LNCaP clone FGC (cell line): ENCODE measurements at regions not wholly inside any gene's neighbourhood (a gene's known extent, or its start where the extent isn't known, plus 50 kb on each side); places are given as distances from the start of the nearest gene placed in this dataset.

ENCODE experiments used
- DNase-seq: peaks from one replicate; pipeline ENCODE4 v3.0.0-alpha.2; 2011; ENCODE audit warnings: low read depth
- H3K4me3 ChIP-seq: 2 replicates; pipeline ENCODE4 v1.5.1; 2011; ENCODE audit warnings: mild to moderate bottlenecking, low read depth, low read length, control low read depth
- TF ChIP-seq, protein P1 (sequence below): IDR thresholded peaks from 2 replicates; pipeline ENCODE4 v1.5.1; 2012; ENCODE audit warnings: mild to moderate bottlenecking; ENCODE audit not compliant: control insufficient read depth, insufficient read depth; ENCODE audit errors: extremely low read depth

DNA sequence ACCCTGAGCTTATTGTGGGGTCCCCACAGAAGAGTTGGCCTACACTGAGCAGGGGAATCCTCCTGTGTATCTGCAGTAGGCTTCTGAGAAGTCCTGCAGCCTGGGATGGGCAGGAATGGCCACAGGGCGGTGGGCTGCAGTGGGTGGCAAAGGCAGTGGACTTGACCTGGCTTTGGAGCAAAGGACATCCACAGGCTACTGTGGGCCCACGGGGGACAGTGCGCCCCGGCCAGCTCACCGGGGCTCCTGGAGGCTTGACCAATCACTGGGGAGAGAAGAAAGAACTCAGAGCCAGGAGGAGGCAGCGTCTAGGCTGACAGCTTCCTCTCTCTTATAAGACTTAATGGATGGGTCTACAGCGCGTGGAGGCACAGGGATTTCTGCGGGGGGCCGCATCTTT, 488.8 kb upstream of the MGMT start:
- TF ChIP-seq, protein P1, sequence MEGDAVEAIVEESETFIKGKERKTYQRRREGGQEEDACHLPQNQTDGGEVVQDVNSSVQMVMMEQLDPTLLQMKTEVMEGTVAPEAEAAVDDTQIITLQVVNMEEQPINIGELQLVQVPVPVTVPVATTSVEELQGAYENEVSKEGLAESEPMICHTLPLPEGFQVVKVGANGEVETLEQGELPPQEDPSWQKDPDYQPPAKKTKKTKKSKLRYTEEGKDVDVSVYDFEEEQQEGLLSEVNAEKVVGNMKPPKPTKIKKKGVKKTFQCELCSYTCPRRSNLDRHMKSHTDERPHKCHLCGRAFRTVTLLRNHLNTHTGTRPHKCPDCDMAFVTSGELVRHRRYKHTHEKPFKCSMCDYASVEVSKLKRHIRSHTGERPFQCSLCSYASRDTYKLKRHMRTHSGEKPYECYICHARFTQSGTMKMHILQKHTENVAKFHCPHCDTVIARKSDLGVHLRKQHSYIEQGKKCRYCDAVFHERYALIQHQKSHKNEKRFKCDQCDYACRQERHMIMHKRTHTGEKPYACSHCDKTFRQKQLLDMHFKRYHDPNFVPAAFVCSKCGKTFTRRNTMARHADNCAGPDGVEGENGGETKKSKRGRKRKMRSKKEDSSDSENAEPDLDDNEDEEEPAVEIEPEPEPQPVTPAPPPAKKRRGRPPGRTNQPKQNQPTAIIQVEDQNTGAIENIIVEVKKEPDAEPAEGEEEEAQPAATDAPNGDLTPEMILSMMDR: no peak
- H3K4me3 ChIP-seq: no peak overlapping the region
- no peak for DNase-seq

DNA sequence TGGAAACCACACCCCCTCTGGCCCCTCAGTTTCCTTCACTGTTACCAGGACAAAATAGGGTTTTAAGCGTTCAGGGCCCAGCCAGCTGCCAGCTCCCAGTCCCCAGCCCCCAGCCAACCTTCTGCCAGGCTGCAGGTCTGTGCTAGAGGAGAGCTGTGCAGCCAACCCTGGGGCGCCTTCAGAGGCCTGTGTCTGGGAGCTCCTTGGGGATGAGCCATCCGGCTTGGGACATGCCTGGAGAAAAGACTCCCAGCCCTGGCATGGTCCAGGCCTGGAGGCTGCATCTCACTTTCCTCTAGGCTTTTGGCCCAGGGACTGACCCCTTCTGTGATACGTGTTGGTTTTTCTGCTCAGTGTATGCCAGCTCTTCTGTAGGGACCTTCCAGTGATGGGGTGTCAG, 487.6 kb upstream of the MGMT start:
- TF ChIP-seq, protein P1: no peak
- DNase-seq: no peak

DNA sequence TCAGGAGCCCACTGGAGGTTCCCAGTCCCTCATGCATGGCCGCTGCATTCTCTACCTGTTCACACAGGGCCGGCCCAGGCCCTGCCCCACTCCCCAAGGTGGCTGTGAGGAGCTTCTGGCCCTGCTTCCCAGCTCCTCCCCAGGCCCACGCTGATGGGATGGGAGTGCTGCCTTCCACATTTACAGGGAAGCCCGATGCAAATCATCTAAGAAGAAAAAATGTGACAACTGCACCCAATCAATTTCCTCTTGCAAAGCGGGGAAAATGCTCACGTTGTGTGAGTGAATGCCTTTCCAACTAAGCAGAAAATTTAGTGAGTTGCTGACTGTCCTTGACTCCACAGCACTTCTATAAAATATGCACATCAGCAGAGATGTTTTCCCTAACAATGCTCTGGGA, 485.8 kb upstream of the MGMT start:
- TF ChIP-seq, protein P1: no peak
- no peak overlapping the region for H3K4me3 ChIP-seq
- no peak for DNase-seq

More for the DNA sequence above, 487.6 kb upstream of the MGMT start:
- no peak overlapping the region for H3K4me3 ChIP-seq

DNA sequence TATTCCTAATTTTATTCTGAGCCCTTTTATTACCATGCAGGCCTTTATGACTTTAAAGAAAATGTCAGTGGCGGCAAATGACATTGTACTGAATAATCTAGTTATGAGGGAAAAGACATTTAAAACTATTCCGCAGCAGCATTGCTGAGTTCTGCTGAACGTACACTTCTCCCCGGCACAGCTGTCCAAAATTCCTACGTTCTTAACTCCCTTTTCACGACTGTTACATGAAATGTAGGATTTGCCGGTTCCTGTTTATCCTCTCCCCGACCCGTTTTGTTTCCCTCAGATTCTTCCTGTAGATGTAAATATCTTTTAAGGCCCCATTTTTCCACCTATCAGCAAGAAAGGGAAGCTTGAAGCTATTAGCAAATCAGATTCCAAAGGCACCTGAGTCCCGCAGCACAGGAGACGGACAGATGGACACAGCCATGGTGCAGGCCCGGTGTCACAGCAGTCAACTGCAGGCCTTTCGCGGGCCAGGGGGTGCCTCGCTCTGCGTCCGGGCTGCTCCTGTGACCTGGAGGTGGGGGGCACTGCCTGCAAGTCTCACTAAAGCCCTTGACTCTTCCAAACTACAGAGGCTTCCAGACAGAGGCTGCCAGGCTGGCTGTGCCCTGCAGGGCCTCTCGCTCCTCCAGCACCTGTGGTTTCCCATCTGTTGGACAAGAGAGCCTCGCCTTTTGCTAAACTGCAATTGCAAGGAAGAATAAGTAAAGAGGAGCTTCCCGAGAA, 485.0 kb upstream of the MGMT start:
- H3K4me3 ChIP-seq: no peak overlapping the region
- no peak for DNase-seq
- TF ChIP-seq, protein P1: no peak

- no peak overlapping the region for H3K4me3 ChIP-seq
- DNase-seq: no peak
- TF ChIP-seq, protein P1: no peak
Measured at GRCh38 chr10:128982616-128982915, 484.5 kb upstream of the MGMT start.

DNA sequence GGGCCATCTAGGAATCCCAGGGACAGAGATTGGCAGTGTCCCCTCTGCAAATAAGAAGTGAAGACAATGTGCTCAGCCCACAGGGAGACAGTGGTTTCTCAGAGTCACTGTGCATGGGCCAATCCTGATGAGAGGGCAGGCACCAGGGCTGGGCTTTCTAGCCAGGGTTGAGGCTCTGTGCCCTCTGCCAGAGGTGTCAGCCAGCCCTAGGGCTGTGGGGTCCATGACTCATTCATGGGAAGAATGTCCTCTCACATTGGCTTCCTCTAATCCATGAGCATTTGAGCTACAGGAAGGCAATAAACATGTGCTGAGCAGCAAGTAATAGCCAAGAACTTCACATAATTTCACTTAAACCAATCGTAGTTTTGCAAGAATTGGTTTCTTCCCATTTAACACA, 482.0 kb upstream of the MGMT start:
- TF ChIP-seq, protein P1: no peak
- no peak overlapping the region for H3K4me3 ChIP-seq

DNA sequence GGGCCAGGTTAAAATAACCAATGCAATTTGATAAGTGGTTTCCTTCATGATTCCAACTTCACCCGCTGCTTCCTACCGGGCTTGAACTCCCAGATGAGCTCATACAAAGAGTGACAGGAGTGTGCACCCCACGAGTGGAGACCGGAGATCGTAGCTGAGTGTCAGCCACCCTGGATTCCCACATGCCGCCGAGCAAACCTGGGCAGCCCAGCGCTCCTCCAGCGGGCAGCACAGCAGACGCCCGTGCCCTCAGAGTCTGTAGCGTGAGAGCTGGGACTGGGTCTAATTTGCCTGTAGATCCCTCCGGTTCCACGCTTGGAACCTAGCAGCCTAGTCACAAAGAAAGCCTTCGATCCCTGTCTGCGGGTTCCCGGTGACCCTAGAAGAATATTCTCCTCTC, 476.1 kb upstream of the MGMT start:
- no peak for DNase-seq
- no peak overlapping the region for H3K4me3 ChIP-seq
- TF ChIP-seq, protein P1: no peak

More for the DNA sequence above, 482.0 kb upstream of the MGMT start:
- DNase-seq: no peak
